Activated T-helper 1 cell treated with Interleukin-2 at 50 U/mL for 16 hours (primary cell): ENCODE measurements at regions not wholly inside any gene's neighbourhood (a gene's known extent, or its start where the extent isn't known, plus 50 kb on each side); places are given as distances from the start of the nearest gene placed in this dataset.

Experiments
- DNase-seq: peaks from one replicate; pipeline ENCODE4 v3.0.0-alpha.2; 2020; ENCODE audit warnings: low read depth

DNA sequence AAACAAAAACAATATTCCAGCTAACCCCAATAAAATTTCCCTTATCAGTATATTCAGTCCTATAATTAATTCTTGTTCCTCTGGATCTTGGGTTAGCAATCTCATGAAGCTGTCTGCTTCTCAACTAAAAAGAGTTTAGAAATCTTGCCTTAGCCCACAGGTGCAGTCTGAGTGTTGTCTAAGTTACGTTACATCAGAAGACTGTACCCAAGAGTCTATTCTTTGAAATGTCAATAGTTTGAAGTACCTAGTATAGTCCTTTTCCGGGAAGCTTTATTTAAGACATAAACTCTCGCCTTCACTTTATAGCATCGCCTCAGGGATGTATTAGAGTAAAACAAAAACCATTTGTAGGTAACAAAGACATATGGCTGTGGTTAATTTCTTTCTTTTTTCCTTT, 465.1 kb downstream of the FUT8 start:
- DNase-seq: no peak

DNA sequence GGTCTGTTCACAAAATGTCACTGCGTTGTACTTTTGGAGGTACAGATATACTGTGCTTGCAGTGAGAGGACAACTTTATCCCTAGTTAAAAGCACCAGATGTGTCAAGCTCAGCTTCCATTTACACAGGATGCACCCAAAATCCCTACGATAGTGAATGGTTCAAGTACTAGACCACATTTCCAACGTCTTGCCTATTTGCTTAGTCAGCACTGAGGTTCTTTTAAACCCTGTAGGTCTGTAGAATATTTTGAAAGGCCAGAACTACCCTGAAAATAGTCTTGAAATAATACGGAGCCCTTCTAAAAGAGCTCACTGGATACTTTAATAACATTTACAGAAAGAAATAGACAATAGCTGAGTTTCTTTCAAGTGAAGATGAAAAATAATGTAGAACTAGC, 466.1 kb downstream of the FUT8 start:
- DNase-seq: no peak

DNA sequence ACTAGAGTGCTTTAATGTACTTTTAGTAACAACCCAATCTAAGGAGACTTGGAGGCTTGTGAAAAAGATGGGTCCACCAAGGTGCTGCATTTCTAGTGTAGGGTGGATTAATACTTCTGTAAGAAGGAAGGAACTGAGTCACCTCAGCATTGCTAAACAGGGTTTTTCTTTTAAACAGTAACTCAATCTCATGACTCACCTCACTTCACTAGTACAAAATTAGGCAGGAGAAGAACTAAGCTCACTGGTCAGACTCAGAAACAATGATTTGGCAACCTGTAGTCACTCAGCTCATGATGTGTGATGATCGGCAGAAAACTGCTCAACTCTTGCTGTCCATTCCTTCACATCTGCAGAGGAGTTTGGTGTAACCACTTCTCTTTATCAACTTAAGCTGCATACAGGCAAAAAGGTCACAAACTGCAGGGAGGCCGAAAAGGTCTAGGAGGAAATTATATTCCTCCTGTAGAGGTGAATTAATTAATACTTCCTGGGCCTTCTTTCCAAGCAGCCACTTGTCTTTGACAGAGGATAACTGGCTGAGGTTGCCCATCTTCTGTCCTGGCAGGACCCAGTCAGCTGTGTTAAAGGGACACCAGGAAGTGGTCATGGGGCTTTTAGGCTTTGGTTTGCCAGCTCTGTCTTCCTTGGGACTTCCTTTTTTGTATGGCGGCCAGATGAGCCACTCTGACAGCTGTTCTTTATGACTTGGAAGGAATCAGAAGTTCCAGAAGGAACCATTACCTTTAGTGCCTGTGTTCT, 466.9 kb downstream of the FUT8 start:
- no peak for DNase-seq

DNA sequence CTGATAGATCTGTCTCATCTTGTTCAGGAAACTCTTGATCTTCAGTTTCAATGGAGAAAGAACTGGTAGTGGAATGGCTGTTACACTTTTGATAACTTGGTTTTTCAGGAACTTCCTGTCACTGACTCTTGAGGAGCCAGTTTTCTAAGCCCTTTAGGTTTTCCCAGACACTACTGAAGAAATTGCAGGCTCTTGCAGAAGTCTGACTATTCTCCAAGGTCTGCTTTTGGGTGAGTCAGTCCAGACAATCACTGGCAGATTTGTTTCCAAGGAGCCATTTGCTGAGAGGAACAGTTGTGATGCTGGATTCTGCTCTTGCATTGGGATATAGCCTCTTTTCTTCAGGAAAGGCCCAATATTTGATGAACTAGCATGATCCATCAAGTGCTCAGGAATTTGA, 468.0 kb downstream of the FUT8 start:
- no peak for DNase-seq

DNA sequence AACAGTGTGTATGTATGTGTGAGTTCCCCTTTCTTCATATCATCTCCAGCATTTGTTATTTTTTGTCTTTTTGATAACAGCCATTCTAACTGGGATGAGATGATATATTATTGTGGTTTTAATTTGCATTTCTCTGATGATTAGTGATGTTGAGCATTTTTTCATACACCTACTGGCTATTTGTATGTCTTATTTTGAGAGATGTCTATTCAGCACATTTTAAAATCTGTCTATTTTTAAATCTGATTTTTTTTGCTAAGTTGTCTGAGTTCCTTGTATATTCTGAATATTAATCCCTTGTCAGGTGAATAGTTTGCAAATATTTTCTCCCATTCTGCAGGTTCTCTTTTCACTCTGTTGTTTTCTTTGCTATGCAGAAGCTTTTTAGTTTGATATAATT, 469.1 kb downstream of the FUT8 start:
- DNase-seq: no peak

DNA sequence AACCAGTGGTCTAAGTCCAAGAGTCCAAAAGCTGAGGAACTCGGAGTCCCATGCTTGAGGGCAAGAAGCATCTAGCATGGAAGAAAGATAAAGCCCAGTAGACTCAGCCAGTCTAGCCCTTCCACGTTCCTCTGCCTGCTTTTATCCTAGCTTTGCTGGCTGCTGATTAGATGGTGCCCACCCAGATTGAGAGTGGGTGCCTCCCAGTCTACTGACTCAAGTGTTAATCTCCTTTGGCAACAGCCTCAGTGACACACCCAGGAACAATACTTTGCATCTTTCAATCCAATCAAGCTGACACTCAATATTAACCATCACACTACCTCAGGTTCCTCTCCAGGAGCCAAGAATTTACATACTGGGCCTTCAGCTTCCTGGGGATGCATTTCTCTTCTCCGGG, 476.1 kb downstream of the FUT8 start:
- no peak for DNase-seq

DNA sequence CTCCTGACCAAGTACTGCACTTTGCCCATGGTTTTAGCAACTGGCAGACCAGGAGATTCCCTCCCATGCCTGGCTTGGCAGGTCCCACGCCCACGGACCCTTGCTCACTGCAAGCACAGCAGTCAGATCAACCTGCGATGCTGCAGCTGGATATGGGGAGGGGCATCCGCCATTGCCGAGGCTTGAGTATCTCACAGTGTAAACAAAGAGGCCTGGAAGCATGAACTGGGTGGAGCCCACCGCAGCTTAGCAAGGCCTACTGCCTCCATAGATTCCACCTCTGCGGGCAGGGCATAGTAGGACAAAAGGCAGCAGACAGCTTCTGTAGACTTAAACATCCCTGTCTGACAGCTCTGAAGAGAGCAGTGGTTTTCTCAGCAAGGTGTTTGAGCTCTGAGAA, 479.8 kb downstream of the FUT8 start:
- DNase-seq: no peak

DNA sequence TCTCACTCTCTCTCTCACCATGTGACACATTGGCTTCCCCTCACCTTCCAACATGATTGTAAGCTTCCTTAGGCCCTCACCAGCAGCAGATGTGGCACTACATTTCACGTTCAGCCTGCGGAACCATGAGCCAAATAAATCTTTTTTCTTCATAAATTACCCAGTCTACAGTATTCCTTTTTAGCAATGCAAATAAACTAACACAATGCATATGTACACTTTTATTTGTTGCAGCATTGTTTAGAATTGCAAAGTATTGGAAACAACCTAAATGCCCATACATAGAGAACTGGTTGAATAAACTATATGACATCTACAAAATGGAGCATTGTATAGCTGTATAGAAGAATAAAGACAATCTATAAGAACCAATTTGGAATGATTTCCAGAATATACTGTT, 487.6 kb downstream of the FUT8 start:
- DNase-seq: no peak

DNA sequence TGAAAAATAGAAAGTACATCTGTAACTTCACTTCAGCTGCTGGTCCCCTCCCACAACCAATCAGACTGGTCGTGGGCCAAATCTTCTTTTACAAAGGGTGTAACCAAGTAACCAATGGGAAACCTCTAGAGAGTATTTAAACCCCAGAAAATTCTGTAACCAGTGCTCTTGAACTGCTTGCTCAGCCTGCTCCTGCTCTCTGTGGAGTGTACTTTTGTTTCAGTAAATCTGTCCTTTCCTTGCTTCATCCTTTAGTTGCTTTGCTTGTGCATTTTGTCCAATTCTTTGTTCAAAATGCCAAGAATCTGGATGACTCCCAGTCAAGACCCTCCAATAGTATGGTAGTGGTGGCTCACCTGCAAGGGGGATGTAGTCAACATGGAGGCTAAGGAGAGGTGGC, 489.1 kb downstream of the FUT8 start:
- DNase-seq: no peak

DNA sequence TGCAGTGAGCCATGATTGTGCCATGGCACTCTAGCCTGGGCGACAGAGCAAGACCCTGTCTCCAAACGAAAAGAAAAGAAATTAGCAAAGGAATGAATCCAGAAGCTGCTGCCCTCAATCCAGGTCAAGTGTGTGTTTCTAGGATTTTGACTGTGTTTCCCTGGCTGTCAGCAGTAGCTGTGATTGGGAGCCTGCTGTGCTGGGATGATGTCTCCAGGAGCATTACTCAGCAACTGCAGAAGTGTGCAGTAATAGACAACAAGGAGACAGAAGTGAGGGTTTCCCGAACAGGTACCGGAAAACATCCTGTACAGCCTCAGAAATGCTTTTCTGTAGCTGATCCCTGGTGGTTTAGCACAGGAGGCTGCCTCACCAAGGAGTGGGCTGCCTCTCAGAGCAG, 492.5 kb downstream of the FUT8 start:
- no peak for DNase-seq

DNA sequence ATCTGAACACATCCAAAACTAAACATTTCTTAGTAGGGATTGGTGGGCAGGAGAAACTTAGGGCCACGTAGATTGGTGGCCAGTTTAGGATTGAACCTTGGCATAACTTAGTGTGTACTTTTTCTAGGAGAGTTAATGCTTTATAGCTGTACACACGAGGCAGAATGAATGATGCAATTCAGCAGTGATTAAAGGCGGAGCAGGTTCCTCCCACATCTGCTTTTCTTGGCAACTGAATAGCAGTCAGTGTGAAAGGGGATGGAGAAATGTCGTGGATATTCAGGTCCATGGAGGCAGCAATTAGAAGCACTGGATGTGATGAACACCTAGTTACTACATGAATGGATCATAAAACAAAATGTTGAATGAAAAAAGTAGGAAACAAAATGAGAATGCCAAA, 493.8 kb downstream of the FUT8 start:
- DNase-seq: no peak

DNA sequence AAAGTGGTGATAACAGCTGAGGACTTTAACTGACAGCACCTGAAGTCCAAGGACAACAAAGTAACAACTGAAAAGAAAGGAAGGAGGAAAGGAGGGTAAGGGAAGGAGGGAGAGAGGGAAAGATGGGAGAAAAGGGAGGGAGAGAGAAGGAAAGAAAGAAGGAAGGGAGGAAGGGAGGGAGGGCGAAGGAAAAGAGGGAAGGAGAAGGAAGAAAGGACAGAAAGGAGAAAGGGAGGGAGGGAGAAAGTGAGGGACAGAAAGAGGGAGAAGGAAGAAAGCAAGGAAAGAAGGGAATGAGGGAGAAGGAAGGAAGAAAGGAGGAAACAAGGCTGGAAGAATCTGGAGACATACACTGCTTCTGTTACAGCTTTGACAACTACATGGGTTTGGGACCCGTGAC, 494.4 kb downstream of the FUT8 start:
- DNase-seq: no peak

DNA sequence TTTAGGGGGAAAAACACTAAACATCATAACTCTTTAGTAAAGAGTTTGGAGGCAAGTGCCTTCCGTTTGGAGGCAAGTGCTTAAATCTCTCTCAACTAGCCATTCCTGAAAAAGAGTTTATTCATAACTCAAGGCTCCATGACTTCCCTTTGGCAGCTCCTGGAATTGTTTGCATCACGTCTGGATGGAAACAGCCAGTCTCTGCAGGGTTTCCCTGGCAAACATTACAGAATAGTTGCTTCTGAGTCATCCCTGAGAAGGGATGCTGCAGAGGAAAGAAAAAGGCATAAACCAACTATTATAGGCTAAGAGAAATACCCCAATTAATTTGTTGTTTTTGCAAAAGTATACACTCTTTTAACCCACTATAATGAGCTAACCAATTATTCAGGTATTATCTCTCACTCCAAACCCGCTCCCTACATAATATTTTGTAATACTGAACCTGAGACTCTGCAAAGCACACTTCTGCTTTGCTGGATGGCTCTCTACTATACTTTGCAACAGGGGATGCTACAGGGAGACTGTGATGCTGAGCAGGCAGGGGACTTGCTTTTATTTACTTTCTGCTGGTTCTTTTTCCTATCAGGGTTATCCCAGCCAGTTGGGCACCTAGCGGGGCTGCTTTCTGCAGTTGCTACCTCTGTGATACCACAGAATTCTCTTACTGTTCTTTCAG, 497.7 kb downstream of the FUT8 start:
- DNase-seq: no peak

DNA sequence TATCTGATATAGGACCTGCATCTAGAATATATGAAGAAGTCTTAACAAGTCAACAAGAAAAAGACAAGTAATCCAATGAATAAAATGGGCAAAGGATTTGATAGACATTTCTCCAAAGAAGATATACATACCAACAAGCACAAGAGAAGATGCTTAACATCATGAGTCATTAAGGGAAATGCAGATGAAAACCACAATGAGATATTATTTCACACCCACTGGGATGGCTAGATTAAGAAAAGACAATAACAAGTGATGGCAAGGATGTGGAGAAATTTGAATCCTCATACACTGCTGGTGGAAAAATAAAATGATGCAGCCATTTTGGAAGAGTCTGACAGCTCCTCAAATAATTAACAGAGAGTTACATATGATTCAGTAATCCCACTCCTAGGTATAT, 502.6 kb downstream of the FUT8 start:
- no peak for DNase-seq

DNA sequence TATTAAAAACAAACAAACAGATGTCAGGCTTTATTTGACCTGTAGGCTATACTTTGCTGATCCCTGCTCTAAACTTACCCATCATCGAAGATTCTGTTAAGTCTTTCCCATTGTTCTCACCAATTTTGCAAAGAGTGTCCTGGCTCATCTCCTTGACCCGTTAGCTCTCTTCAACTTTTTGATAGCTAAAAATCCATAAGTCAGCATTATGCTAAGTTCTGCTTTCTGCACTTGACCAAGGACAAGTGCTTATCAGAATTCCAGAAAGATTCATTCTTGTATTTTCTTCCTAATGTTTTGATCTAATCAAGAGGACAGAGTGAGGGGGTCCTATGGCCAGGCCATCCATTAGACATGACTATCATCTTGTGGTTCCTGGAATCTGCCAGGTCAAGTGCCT, 503.5 kb downstream of the FUT8 start:
- no peak for DNase-seq

DNA sequence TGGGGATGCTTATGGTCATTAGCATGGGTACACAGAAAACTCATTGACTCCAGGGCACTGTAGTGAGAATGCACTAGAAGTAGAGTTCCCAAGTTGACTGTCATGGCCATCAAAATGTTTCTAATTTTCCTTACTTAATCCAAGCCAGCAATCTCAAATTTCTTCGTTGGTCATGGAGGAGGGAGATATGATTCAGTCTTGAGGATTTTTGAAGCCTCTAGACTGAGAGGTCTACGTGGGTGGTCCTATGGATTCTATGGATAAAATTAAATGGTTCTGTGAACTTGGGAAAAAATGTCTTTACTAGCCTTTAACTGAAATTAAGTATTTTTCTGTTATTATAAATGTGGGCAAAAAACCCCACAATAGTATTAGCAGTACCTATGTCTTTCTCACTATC, 508.5 kb downstream of the FUT8 start:
- no peak for DNase-seq

DNA sequence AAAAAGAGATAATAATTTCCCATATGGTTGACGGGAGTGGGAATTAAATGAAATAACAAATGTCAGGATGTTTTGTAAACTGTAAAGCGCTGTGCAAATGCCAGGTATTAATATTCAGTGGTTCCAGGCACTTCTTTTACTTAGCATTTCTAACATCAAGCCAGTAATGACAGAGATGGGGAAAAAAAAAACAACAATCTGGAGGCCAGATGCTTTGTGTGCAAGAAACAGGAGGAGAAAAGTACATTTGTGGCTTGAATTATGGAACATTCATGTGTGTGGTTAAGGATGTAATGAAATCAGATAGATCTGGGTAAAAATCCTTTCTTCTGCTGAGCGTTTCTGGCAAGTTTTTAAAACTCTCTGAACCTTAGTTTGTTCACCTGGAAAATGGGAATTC, 509.6 kb downstream of the FUT8 start:
- DNase-seq: no peak

DNA sequence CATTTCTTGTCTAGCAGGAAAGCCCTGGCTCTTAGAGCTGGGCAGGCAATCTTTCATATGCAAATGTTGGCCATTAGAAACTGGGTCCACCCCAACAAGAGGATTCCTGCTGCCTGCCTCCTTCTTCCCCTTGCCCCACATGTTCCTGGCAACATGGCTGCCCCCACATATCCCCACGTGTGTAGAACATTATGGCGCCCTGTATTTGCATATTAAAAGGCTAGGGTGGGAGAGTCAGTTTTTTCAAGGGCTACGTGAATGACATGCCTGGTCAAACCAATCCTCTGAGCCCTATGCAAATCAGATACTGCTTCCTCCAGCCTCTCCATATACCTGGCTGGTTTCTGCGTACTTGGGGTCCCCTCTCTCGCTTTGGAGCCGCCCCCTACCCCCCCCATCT, 514.0 kb downstream of the FUT8 start:
- no peak for DNase-seq

DNA sequence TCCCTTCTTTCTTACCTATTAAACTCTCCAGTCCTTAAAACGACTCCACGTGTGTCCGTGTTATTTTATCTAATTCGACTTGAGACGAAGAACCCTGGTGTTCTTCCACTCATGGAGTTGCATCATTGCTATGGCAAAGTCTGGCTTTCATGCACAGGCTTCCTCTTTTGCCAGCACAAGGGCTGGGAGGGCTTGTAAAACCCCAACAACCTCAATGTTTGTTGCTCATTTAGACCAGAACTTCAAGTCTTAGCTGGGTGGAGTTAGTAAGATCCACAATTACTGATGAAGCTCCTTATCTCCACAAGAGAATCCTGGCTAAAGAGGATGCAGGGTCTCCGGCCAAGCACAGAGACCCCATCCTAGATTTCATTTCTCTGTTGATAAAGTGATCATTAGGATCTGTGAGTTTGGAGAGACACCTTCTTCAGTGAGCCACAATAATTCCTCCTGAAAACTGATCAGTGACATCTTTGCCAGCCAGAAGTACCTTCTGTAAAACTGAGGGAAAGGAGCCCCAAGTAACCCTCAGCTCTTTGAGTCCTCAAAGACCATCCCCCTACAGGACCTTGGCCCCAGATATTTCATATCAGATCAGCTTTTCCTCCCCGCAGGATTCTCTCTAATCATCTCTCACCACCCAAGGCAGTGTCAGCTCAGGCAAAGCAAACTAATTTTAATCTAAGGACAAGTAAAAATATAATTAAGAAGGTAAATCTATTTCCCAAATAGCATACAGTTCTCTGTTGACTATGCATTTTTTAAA, 514.6 kb downstream of the FUT8 start:
- DNase-seq: no peak

DNA sequence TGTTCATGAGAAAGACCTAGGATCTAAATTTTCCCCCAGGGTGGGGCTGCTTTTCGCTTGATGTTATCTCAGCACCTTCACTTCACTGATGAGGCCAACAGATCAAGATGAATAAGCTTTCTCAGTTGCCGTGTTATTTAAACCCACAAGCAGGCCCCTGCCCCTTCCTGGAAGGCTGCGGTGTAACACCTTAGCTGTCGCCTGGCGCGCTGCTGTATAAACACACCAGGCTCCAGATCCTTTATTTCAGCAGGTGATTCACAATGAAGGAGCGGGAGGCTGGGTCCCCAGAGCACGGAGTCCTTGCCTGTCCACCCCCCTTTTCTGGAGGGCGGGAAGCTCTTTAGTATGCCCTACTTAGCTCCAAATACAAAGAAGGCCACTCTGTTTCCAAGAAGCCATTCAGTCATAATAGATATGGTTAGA, 515.4 kb downstream of the FUT8 start:
- peak; percentile 56 for DNase-seq

DNA sequence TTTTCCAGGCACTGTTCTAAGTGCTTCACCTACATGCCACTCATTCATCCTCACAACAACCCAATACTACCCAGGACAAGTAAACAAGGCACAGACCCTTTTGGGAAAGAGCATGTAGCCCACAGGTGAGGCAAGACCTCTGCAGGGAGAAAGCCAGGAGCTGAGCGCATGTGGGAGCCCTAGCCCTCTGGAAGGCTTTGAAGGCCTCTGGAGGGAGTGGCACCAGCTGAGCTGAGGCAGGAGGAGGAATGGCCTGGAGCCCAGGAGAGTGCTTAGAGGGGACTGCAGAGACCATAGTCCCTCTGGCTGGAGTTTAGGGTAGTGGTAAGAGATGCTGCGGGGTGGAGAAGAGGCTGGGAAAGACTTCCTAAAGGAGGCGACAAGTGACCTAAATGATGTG, 516.5 kb downstream of the FUT8 start:
- DNase-seq: no peak

DNA sequence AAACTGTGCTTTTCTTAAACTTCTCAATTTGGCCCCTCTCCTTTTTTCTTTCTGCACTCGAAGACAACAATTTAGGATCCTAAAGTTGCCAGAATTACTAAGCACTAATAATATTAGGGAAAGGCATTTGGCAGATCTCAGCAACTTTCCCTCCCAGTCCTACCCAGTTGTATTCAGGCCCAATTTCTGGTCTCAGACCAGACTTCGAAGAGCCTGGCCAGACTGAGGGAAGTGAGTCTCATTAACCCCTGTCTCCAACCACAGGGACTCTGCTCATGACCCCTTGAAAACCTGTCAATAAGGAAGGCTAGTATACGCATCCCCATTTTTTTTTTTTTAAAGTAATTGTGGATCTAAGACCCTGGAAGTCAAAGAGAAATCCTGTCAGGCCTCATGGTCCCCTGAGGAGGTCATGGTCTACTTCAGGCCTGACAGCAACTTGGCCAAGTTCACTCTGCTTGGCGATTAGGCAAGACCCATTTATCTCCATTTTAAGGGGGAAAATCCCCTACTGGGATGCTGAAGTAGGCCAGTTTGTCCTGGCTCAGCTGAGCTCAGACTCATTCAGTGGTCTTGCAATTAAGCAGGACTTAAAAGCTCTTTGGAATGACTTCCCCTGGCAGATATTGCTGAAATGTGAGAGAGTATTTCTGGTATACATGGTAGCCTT, 521.0 kb downstream of the FUT8 start:
- no peak for DNase-seq

DNA sequence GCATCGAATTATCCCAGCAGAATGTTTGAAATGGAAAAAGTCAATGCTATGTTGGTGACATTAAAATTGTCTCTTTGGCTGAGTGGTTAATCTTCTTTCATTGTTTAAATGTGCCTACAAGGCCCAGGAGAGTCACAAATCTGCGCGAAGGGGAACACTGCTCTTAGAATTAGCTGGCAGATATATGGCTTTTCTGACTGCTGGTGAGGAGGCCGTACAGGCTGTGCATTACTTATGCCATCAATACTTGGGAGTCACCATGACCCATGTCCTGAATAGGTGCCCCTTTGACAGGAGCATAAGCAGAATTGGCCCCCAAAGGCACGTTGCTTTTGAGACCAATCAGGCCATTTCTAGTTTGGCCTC, 521.5 kb downstream of the FUT8 start:
- no peak for DNase-seq
